OCI-LY7 (cell line): ENCODE measurements at regions not wholly inside any gene's neighbourhood (a gene's known extent, or its start where the extent isn't known, plus 50 kb on each side); places are given as distances from the start of the nearest gene placed in this dataset.

Experiments
- EZH2phosphoT487 ChIP-seq: fragments of 200-600 bp; sonication (generic); IDR thresholded peaks from 2 replicates; pipeline ENCODE4 v1.6.1; 2018; ENCODE audit warnings: low read depth, borderline replicate concordance, mild to moderate bottlenecking, mixed run types, antibody characterized with exemption, low read length, moderate library complexity, mixed read lengths
- TF ChIP-seq, protein P1 (sequence below): fragments of 200-600 bp; sonication (generic); conservative IDR thresholded peaks from 2 replicates; pipeline ENCODE4 v1.5.1; 2014; ENCODE audit warnings: mild to moderate bottlenecking, antibody characterized with exemption, low read length, moderate library complexity, mixed read lengths

DNA sequence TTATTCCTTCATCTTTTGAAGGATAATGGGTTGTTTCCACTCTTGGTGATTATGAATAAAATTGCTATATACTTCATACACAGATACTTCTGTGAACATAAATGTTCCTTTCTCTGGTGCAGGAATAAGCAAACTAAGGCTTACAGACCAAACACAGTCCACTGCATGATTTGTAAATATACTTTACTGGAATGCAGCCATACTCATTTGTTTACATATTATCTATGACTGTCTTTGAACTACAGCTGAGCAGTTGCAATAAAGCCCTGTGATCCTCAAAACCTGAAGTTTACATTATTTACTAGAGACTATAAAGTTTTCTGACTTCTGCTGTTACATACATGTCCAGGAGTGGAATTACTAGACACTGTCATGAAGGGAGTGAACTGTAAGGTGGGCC lies 381.0 kb upstream of the CNTNAP5 start:
- TF ChIP-seq, protein P1, sequence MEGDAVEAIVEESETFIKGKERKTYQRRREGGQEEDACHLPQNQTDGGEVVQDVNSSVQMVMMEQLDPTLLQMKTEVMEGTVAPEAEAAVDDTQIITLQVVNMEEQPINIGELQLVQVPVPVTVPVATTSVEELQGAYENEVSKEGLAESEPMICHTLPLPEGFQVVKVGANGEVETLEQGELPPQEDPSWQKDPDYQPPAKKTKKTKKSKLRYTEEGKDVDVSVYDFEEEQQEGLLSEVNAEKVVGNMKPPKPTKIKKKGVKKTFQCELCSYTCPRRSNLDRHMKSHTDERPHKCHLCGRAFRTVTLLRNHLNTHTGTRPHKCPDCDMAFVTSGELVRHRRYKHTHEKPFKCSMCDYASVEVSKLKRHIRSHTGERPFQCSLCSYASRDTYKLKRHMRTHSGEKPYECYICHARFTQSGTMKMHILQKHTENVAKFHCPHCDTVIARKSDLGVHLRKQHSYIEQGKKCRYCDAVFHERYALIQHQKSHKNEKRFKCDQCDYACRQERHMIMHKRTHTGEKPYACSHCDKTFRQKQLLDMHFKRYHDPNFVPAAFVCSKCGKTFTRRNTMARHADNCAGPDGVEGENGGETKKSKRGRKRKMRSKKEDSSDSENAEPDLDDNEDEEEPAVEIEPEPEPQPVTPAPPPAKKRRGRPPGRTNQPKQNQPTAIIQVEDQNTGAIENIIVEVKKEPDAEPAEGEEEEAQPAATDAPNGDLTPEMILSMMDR, result no peak
- TF ChIP-seq EZH2phosphoT487, result no peak
